ENCODE measurements at regions not wholly inside any gene's neighbourhood (a gene's known extent, or its start where the extent isn't known, plus 50 kb on each side); places are given as distances from the start of the nearest gene placed in this dataset.
"Not testable (repeated sequence)": the region's sequence is repeated elsewhere in the genome, so short reads cannot be mapped to it uniquely, and the experiment has no call there.

GRCh38 chr10:18886102-18886501, 162.5 kb upstream of the MALRD1 start:
- WGBS (ENCODE audit: insufficient coverage): 55% methylated on average over 3 of the region's 7 CpGs
- Histone ChIP-seq H3K36me3 (ENCODE audit: control insufficient read depth in 4 of 4, insufficient read depth in 4 of 4, low read length in 3 of 4) (no peaks in the 10 kb centered on the region), H3K9me3 (ENCODE audit: control extremely low read depth in 1 of 5, control insufficient read depth in 4 of 5, insufficient read depth in 2 of 5, low read depth in 1 of 5, low read length in 4 of 5) (no peaks in the 10 kb centered on the region), H3K4me1 (ENCODE audit: control extremely low read depth in 1 of 4, control insufficient read depth in 4 of 4, insufficient read depth in 4 of 4, low read length in 3 of 4) (no peaks in the 10 kb centered on the region), H3K27ac (ENCODE audit: insufficient read depth in 1 of 2, low read depth in 1 of 2, low read length in 2 of 2, poor library complexity in 1 of 2, severe bottlenecking in 2 of 2) (no peak overlapping the region), H3K4me3 (ENCODE audit: control insufficient read depth in 1 of 7, extremely low read depth in 1 of 7, insufficient read depth in 4 of 7, low read depth in 2 of 7, low read length in 6 of 7) (no peak overlapping the region), H3K27me3 (replicated peaks in 2 of 5; ENCODE audit: control insufficient read depth in 4 of 5, insufficient read depth in 5 of 5, low read length in 4 of 5) (no peaks in the 10 kb centered on the region)
- ChIA-PET POLR2A (no interaction called here), CTCF (no interaction called here)
- no peak for DNase-seq

DNA sequence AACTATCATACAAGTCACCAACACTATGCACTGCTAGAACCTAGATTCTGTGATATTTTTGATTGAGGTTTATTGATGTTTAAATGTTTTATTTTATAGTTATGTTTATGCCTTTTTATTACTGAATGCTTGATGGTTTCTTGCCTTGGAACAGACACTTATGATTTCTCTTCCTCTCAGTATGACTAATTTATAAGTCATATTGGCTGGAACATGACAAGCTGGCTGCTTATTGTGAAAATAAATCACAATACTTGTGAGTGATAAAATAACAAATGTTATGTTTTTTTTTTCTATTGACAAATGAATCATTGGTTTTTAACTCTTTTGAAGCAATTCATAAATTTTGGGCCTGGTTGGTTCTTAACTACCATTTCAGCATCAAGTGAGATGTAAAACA, 142.0 kb upstream of the MALRD1 start:
- no peak overlapping the region for H3K27ac ChIP-seq (ENCODE audit: insufficient read depth in 1 of 2, low read depth in 1 of 2, low read length in 2 of 2, poor library complexity in 1 of 2, severe bottlenecking in 2 of 2)
- H3K27me3 ChIP-seq (replicated peaks in 2 of 5; ENCODE audit: control insufficient read depth in 4 of 5, insufficient read depth in 5 of 5, low read length in 4 of 5): no peaks in the 10 kb centered on the region
- POLR2A ChIA-PET: no interaction called here
- no peak for DNase-seq
- no peaks in the 10 kb centered on the region for H3K4me1 ChIP-seq (ENCODE audit: control extremely low read depth in 1 of 4, control insufficient read depth in 4 of 4, insufficient read depth in 4 of 4, low read length in 3 of 4)
- H3K36me3 ChIP-seq (ENCODE audit: control insufficient read depth in 4 of 4, insufficient read depth in 4 of 4, low read length in 3 of 4): no peaks in the 10 kb centered on the region
- peaks cover 0 to 3% (median 0%) of the 10 kb centered on the region in 5 experiments for H3K9me3 ChIP-seq (ENCODE audit: control extremely low read depth in 1 of 5, control insufficient read depth in 4 of 5, insufficient read depth in 2 of 5, low read depth in 1 of 5, low read length in 4 of 5)
- CTCF ChIA-PET: no interaction called here
- no peak overlapping the region for H3K4me3 ChIP-seq (ENCODE audit: control insufficient read depth in 1 of 7, extremely low read depth in 1 of 7, insufficient read depth in 4 of 7, low read depth in 2 of 7, low read length in 6 of 7)

GRCh38 chr10:18917431-18917830, 131.2 kb upstream of the MALRD1 start:
- H3K4me1 ChIP-seq (ENCODE audit: control extremely low read depth in 1 of 4, control insufficient read depth in 4 of 4, insufficient read depth in 4 of 4, low read length in 3 of 4); H3K27me3 ChIP-seq (replicated peaks in 2 of 5; ENCODE audit: control insufficient read depth in 4 of 5, insufficient read depth in 5 of 5, low read length in 4 of 5); CTCF ChIA-PET; H3K27ac ChIP-seq (ENCODE audit: insufficient read depth in 1 of 2, low read depth in 1 of 2, low read length in 2 of 2, poor library complexity in 1 of 2, severe bottlenecking in 2 of 2); H3K36me3 ChIP-seq (ENCODE audit: control insufficient read depth in 4 of 4, insufficient read depth in 4 of 4, low read length in 3 of 4); DNase-seq; H3K9me3 ChIP-seq (ENCODE audit: control extremely low read depth in 1 of 5, control insufficient read depth in 4 of 5, insufficient read depth in 2 of 5, low read depth in 1 of 5, low read length in 4 of 5); H3K4me3 ChIP-seq (ENCODE audit: control insufficient read depth in 1 of 7, extremely low read depth in 1 of 7, insufficient read depth in 4 of 7, low read depth in 2 of 7, low read length in 6 of 7); POLR2A ChIA-PET: not testable (repeated sequence)
- 100% methylated on average over 3 of the region's 9 CpGs for WGBS (ENCODE audit: insufficient coverage)

- DNase-seq: no peak
- Histone ChIP-seq H3K27ac (ENCODE audit: insufficient read depth in 1 of 2, low read depth in 1 of 2, low read length in 2 of 2, poor library complexity in 1 of 2, severe bottlenecking in 2 of 2) (no peak overlapping the region), H3K36me3 (ENCODE audit: control insufficient read depth in 4 of 4, insufficient read depth in 4 of 4, low read length in 3 of 4) (no peaks in the 10 kb centered on the region), H3K9me3 (ENCODE audit: control extremely low read depth in 1 of 5, control insufficient read depth in 4 of 5, insufficient read depth in 2 of 5, low read depth in 1 of 5, low read length in 4 of 5) (no peaks in the 10 kb centered on the region), H3K4me3 (ENCODE audit: control insufficient read depth in 1 of 7, extremely low read depth in 1 of 7, insufficient read depth in 4 of 7, low read depth in 2 of 7, low read length in 6 of 7) (no peak overlapping the region), H3K27me3 (replicated peaks in 2 of 5; ENCODE audit: control insufficient read depth in 4 of 5, insufficient read depth in 5 of 5, low read length in 4 of 5) (no peaks in the 10 kb centered on the region), H3K4me1 (ENCODE audit: control extremely low read depth in 1 of 4, control insufficient read depth in 4 of 4, insufficient read depth in 4 of 4, low read length in 3 of 4) (no peaks in the 10 kb centered on the region)
- WGBS (ENCODE audit: insufficient coverage): 96% methylated on average over 4 of the region's 4 CpGs
- ChIA-PET POLR2A (no interaction called here), CTCF (no interaction called here)
Measured at GRCh38 chr10:18918532-18918931, 130.1 kb upstream of the MALRD1 start.

GRCh38 chr10:18949391-18949790, 99.2 kb upstream of the MALRD1 start:
- H3K27ac ChIP-seq (ENCODE audit: insufficient read depth in 1 of 2, low read depth in 1 of 2, low read length in 2 of 2, poor library complexity in 1 of 2, severe bottlenecking in 2 of 2): no peak overlapping the region
- DNase-seq: no peak
- no peaks in the 10 kb centered on the region for H3K9me3 ChIP-seq (ENCODE audit: control extremely low read depth in 1 of 5, control insufficient read depth in 4 of 5, insufficient read depth in 2 of 5, low read depth in 1 of 5, low read length in 4 of 5)
- ChIA-PET POLR2A (no interaction called here), CTCF (interaction anchor here (0.8 kb wide), 1 partner anchor 14 kb away, joined by 3 read pairs; no protein-coding TSS in a partner anchor)
- H3K4me3 ChIP-seq (ENCODE audit: control insufficient read depth in 1 of 7, extremely low read depth in 1 of 7, insufficient read depth in 4 of 7, low read depth in 2 of 7, low read length in 6 of 7): no peak overlapping the region
- H3K4me1 ChIP-seq (ENCODE audit: control extremely low read depth in 1 of 4, control insufficient read depth in 4 of 4, insufficient read depth in 4 of 4, low read length in 3 of 4): no peaks in the 10 kb centered on the region
- no peaks in the 10 kb centered on the region for H3K27me3 ChIP-seq (replicated peaks in 2 of 5; ENCODE audit: control insufficient read depth in 4 of 5, insufficient read depth in 5 of 5, low read length in 4 of 5)
- H3K36me3 ChIP-seq (ENCODE audit: control insufficient read depth in 4 of 4, insufficient read depth in 4 of 4, low read length in 3 of 4): no peaks in the 10 kb centered on the region

DNA sequence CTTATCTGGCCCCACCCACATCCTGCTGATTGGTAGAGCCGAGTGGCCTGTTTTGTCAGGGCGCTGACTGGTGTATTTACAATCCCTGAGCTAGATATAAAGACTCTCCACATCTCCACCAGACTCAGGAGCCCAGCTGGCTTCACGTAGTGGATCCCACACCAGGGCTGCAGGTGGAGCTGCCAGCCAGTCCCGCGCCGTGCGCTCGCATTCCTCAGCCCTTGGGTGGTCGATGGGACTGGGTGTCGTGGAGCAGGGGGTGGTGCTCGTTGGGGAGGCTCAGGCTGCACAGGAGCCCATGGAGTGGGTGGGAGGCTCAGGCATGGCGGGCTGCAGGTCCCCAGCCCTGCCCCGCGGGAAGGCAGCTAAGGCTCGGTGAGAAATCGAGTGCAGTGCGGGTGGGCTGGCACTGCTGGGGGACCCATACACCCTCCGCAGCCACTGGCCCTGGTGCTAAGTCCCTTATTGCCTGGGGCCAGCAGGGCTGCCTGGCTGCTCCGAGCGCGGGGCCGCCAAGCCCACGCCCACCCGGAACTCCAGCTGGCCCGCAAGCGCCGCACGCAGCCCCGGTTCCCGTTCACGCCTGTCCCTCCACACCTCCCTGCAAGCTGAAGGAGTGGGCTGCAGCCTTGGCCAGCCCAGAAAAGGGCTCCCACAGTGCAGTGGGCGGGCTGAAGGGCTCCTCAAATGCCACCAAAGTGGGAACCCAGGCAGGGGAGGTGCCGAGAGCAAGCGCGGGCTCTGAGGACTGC, 97.4 kb upstream of the MALRD1 start:
- DNase-seq; H3K36me3 ChIP-seq (ENCODE audit: control insufficient read depth in 4 of 4, insufficient read depth in 4 of 4, low read length in 3 of 4); H3K4me1 ChIP-seq (ENCODE audit: control extremely low read depth in 1 of 4, control insufficient read depth in 4 of 4, insufficient read depth in 4 of 4, low read length in 3 of 4); H3K9me3 ChIP-seq (ENCODE audit: control extremely low read depth in 1 of 5, control insufficient read depth in 4 of 5, insufficient read depth in 2 of 5, low read depth in 1 of 5, low read length in 4 of 5); H3K27ac ChIP-seq (ENCODE audit: insufficient read depth in 1 of 2, low read depth in 1 of 2, low read length in 2 of 2, poor library complexity in 1 of 2, severe bottlenecking in 2 of 2); H3K27me3 ChIP-seq (replicated peaks in 2 of 5; ENCODE audit: control insufficient read depth in 4 of 5, insufficient read depth in 5 of 5, low read length in 4 of 5); POLR2A ChIA-PET; H3K4me3 ChIP-seq (ENCODE audit: control insufficient read depth in 1 of 7, extremely low read depth in 1 of 7, insufficient read depth in 4 of 7, low read depth in 2 of 7, low read length in 6 of 7); CTCF ChIA-PET: not testable (repeated sequence)
- 97% methylated on average over 22 of the region's 35 CpGs for WGBS (ENCODE audit: insufficient coverage)

- H3K36me3 ChIP-seq (ENCODE audit: control insufficient read depth in 4 of 4, insufficient read depth in 4 of 4, low read length in 3 of 4): no peaks in the 10 kb centered on the region
- H3K27me3 ChIP-seq (replicated peaks in 2 of 5; ENCODE audit: control insufficient read depth in 4 of 5, insufficient read depth in 5 of 5, low read length in 4 of 5): no peaks in the 10 kb centered on the region
- ChIA-PET CTCF (no interaction called here), POLR2A (no interaction called here)
- no peak for DNase-seq
- H3K9me3 ChIP-seq (ENCODE audit: control extremely low read depth in 1 of 5, control insufficient read depth in 4 of 5, insufficient read depth in 2 of 5, low read depth in 1 of 5, low read length in 4 of 5): no peaks in the 10 kb centered on the region
- no peak overlapping the region for H3K27ac ChIP-seq (ENCODE audit: insufficient read depth in 1 of 2, low read depth in 1 of 2, low read length in 2 of 2, poor library complexity in 1 of 2, severe bottlenecking in 2 of 2)
- no peak overlapping the region for H3K4me3 ChIP-seq (ENCODE audit: control insufficient read depth in 1 of 7, extremely low read depth in 1 of 7, insufficient read depth in 4 of 7, low read depth in 2 of 7, low read length in 6 of 7)
- WGBS (ENCODE audit: insufficient coverage): 75% methylated on average over 1 of the region's 1 CpG
- no peaks in the 10 kb centered on the region for H3K4me1 ChIP-seq (ENCODE audit: control extremely low read depth in 1 of 4, control insufficient read depth in 4 of 4, insufficient read depth in 4 of 4, low read length in 3 of 4)
Measured at GRCh38 chr10:18955061-18955460, 93.5 kb upstream of the MALRD1 start.

Measured in common myeloid progenitor, CD34-positive (primary cell).